Skeletal muscle tissue (tissue), 3 donors: ENCODE measurements at regions not wholly inside any gene's neighbourhood (a gene's known extent, or its start where the extent isn't known, plus 50 kb on each side); places are given as distances from the start of the nearest gene placed in this dataset.

Experiments used
- H3K27ac ChIP-seq: one replicate; pipeline ENCODE4 v1.7.0; 2013; ENCODE audit warnings: mild to moderate bottlenecking, low read depth, low read length, inconsistent platforms
- H3K27me3 ChIP-seq, 3 donors: one replicate each; pipeline ENCODE4 v1.7.0; 2013; ENCODE audit warnings: low read length in 3 of 3; ENCODE audit not compliant: control insufficient read depth in 3 of 3, insufficient read depth in 3 of 3
- H3K36me3 ChIP-seq, 3 donors: one replicate each; pipeline ENCODE4 v1.7.0; 2013; ENCODE audit warnings: low read length in 3 of 3; ENCODE audit not compliant: control insufficient read depth in 3 of 3, insufficient read depth in 3 of 3
- H3K4me1 ChIP-seq, 3 donors: one replicate each; pipeline ENCODE4 v1.7.0; 2013; ENCODE audit warnings: low read length in 3 of 3, mild to moderate bottlenecking in 3 of 3; ENCODE audit not compliant: control insufficient read depth in 3 of 3, insufficient read depth in 3 of 3
- H3K4me3 ChIP-seq, 3 donors: one replicate each; pipeline ENCODE4 v1.7.0; 2013; ENCODE audit warnings: low read length in 3 of 3
- H3K9ac ChIP-seq, 3 donors: one replicate each; pipeline ENCODE4 v1.7.0; 2013; ENCODE audit warnings: low read length in 3 of 3, mild to moderate bottlenecking in 3 of 3, moderate library complexity in 2 of 3, low read depth in 1 of 3
- H3K9me3 ChIP-seq, 3 donors: one replicate each; pipeline ENCODE4 v1.7.0; 2013; ENCODE audit warnings: low read length in 3 of 3; ENCODE audit not compliant: control insufficient read depth in 3 of 3
- donor health status: Osteomylitis.

DNA sequence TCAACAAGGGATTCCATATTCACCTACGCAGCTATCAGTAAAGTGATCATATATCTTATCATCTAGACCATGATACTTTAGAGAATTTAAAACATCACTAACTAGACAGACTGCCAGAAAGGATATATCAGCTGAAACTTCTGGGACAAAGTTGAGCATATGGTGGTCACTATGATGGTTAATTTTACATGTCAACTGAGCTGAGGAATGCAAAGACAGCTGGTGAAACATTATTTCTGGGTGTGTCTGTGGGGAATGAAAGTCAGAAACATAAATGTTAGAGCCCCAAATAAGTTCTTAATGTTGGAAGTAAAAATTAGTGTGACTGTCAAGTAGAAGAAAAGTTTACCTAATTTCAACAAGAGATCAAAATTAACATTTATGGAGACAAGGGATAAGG is 440.0 kb upstream of the IRAK1BP1 start:
- no peaks in the 10 kb centered on the region for H3K27me3 ChIP-seq
- H3K27ac ChIP-seq: no peak overlapping the region
- no peak overlapping the region for H3K4me3 ChIP-seq
- no peak overlapping the region for H3K9ac ChIP-seq
- H3K9me3 ChIP-seq: peaks cover 0 to 2% (median 0%) of the 10 kb centered on the region in 3 donors
- no peaks in the 10 kb centered on the region for H3K36me3 ChIP-seq
- H3K4me1 ChIP-seq: no peaks in the 10 kb centered on the region

DNA sequence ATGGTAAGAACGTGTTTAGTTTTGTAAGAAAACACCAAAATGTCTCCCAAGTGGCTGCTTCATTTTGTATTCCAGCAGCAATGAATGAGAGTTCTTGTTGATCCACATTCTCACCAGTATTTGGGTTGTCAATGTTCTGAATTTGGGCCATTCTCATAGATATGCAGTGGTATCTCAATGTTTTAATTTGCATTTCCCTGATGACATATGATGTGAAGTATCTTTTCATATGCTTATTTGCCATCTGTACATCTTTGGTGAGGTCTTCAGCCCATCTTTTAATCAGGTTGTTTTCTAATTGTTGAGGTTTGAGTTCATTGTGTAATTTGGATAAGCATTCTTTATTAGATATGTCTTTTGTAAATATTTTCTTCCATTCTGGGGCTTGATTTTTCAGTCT is 436.8 kb upstream of the IRAK1BP1 start:
- Histone ChIP-seq H3K27me3 (no peaks in the 10 kb centered on the region), H3K4me1 (no peaks in the 10 kb centered on the region), H3K9me3 (no peaks in the 10 kb centered on the region), H3K9ac (no peak overlapping the region), H3K4me3 (no peak overlapping the region), H3K36me3 (no peaks in the 10 kb centered on the region), H3K27ac (no peak overlapping the region)

DNA sequence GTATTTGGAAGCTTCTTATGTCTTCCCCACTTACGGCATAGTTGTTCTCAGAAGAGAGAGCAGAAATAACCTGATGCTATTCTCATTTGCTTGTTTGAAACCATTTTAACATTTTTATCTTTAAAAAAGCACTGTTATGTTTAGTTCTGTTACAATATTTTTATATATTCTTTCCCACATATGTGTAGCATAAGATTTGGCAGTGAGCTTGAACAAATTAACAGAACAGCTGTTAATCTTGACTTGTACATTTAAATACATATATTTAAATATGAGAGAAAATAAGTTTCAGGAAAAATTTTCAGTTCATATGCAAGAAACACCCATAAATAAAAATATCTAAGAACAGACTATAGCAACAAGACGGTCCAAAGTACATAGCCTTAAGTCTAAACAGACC is 431.7 kb upstream of the IRAK1BP1 start:
- Histone ChIP-seq H3K27me3 (no peaks in the 10 kb centered on the region), H3K4me3 (no peak overlapping the region), H3K9me3 (no peaks in the 10 kb centered on the region)

DNA sequence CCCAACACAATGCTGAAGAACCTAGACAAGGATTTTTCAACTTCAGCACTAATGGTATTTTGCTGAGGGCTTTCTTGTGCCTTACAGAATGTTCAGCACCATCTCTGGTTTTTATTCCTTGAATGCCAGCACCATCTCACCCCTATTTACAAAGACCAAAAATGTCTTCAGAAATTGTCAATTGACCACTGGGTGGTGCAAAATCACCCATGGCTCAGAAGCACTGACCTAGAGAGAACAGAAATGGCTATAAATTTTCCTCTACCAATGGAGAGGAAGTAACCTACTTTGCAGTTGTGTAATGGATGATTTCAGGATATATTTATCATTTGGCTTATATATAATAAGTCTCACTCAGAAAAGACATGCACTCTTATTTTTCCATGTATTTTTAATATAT is 431.0 kb upstream of the IRAK1BP1 start:
- no peak overlapping the region for H3K9ac ChIP-seq
- no peak overlapping the region for H3K27ac ChIP-seq
- H3K36me3 ChIP-seq: no peaks in the 10 kb centered on the region
- H3K4me3 ChIP-seq: no peak overlapping the region
- no peaks in the 10 kb centered on the region for H3K4me1 ChIP-seq
- H3K9me3 ChIP-seq: no peaks in the 10 kb centered on the region
- no peaks in the 10 kb centered on the region for H3K27me3 ChIP-seq

More for the DNA sequence above, 431.7 kb upstream of the IRAK1BP1 start:
- no peak overlapping the region for H3K27ac ChIP-seq
- H3K4me1 ChIP-seq: no peaks in the 10 kb centered on the region
- no peak overlapping the region for H3K9ac ChIP-seq
- no peaks in the 10 kb centered on the region for H3K36me3 ChIP-seq

DNA sequence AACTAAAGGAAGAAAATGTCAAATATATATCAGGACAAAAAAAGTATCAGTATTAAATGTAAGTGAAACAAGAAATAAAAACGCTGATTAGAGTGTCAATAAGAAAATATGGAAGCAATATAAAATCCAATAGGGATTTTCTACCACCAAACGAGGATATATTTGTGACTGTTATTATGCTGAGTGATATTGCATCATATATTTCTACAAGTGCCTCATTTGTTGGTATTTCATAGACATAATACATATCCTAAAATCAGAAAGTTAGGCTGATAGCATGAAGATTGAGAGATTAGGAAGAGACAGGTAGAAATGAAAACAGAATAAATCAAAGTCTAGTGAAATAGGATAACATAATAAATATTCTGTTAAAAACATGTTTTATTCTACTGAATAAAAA is 429.2 kb upstream of the IRAK1BP1 start:
- Histone ChIP-seq H3K9me3 (no peaks in the 10 kb centered on the region), H3K27ac (no peak overlapping the region), H3K4me3 (no peak overlapping the region), H3K27me3 (no peaks in the 10 kb centered on the region), H3K4me1 (no peaks in the 10 kb centered on the region), H3K9ac (no peak overlapping the region), H3K36me3 (no peaks in the 10 kb centered on the region)

DNA sequence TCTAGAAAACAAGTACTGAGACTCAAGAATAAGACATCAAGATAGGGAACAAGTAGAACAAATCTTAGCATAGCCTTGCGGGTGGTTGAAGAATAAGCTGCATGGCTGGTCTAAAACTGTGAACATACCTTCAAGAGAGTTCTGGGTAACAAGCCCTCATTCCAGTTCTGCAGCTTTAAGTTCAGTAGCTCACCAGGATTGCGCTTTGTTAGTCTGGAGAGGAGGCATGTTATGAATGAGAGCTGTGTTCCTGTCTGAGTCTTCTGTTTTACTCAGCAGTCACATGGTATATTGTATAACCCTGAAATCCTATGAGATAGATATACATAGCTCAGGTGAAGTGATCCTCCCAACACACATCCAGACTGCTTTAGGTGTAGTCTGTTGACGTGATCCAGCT is 406.6 kb upstream of the IRAK1BP1 start:
- Histone ChIP-seq H3K36me3 (no peaks in the 10 kb centered on the region), H3K4me1 (no peaks in the 10 kb centered on the region), H3K9ac (no peak overlapping the region), H3K9me3 (peaks cover 0 to 2% (median 0%) of the 10 kb centered on the region in 3 donors), H3K4me3 (no peak overlapping the region), H3K27ac (no peak overlapping the region), H3K27me3 (no peaks in the 10 kb centered on the region)

DNA sequence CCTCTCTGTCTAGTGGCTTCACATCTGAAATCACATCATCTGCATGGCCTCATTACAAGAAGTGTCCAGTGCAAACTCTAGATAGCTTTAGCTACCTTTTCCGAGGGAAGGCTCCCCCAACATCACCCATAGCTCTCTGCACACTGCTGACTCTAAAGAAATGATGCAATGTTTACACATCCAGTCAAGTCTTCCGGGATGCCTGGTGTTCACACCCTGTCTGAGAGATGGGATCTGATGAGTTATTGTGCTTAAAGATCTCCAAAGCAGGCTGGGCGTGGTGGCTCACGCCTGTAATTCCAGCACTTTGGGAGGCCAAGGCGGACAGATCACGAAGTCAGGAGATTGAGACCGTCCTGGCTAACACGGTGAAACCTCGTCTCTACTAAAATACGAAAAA is 404.6 kb upstream of the IRAK1BP1 start:
- no peaks in the 10 kb centered on the region for H3K36me3 ChIP-seq
- H3K4me1 ChIP-seq: no peaks in the 10 kb centered on the region
- H3K27me3 ChIP-seq: no peaks in the 10 kb centered on the region
- H3K4me3 ChIP-seq: no peak overlapping the region
- no peak overlapping the region for H3K9ac ChIP-seq
- no peak overlapping the region for H3K27ac ChIP-seq
- peaks cover 0 to 2% (median 0%) of the 10 kb centered on the region in 3 donors for H3K9me3 ChIP-seq

DNA sequence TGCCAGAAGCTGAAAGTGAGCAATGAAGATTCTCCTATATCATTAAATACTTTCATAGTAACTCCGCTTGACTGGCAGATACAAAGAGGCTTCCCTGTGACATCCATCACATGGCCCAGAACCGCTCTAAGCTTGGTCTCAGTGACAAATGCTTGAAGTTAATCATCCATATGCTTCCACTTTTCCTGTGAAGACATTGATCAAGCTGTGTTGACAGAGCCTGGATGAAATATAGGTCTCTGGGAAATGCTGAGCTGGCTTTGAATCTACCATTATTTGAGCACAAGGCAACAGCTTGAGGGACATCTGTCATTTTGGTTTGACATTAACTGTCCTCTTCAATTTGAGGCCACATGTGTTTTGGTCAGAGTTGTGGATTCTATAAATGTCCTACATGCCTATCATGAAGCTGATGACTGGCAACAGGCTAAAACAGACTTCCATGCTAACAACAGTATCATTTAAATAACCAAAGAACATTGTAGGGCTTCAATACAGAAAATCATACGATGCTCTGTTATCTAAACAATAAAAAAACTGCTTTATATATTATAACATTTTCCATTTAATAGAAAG is 402.2 kb upstream of the IRAK1BP1 start:
- Histone ChIP-seq H3K9me3 (peaks cover 0 to 2% (median 0%) of the 10 kb centered on the region in 3 donors), H3K27me3 (no peaks in the 10 kb centered on the region), H3K4me1 (no peaks in the 10 kb centered on the region), H3K36me3 (no peaks in the 10 kb centered on the region), H3K9ac (no peak overlapping the region), H3K4me3 (no peak overlapping the region), H3K27ac (no peak overlapping the region)

DNA sequence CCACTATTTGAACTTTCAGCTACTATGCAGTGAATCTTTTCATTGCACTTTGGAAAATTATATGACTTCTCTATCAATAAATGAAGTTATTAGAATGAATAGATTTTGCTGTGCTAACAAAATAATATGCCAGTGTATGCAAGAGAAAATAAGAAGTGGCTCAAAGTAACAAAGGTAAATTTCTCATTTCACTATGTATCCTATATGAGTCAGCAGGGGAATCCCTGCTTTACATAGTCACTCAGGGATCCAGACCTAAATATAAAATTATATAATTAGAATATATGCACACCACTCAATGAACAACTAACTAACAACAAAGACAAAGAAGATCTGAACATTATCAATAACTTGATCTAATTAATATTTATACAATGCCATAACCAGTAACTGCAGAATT is 390.8 kb upstream of the IRAK1BP1 start:
- Histone ChIP-seq H3K4me1 (no peaks in the 10 kb centered on the region), H3K4me3 (no peak overlapping the region), H3K9me3 (no peaks in the 10 kb centered on the region), H3K27ac (no peak overlapping the region), H3K27me3 (no peaks in the 10 kb centered on the region), H3K36me3 (no peaks in the 10 kb centered on the region), H3K9ac (no peak overlapping the region)

DNA sequence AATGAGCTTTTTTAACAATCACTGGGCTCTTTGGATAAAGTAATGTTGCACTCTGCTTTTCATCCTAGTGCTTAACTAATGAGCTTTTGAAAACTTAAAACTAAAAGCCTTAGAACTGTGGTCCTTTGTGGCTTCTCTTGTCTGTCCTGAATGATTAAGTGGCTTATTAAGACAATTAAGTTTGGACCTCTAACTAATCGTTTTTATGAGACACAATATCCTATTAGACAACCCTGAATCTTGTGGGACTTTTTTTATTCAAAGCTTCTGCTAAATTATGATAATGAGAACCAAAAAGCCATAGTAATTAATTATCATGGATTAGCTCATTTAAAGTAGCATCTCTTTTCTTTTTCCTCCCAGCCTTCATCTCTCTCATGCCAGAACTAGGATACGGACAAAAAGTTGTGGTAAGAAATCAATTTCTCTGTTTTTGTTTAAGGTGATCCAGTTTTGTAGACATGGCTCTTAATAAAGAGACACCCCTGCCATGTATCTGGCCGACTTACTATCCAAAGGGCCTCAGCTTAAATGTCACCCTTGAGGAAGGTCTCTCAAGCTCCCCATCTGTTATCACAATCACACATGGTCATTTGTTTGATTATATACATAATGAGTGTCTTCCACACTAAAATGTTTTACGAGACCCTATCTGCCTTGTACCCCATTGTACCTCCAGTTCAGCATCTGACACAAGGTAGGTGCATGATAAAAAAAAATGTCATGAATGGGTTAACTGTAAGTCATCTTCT is 384.4 kb upstream of the IRAK1BP1 start:
- no peaks in the 10 kb centered on the region for H3K27me3 ChIP-seq
- no peaks in the 10 kb centered on the region for H3K9me3 ChIP-seq
- no peaks in the 10 kb centered on the region for H3K36me3 ChIP-seq
- no peaks in the 10 kb centered on the region for H3K4me1 ChIP-seq
- no peak overlapping the region for H3K4me3 ChIP-seq
- no peak overlapping the region for H3K9ac ChIP-seq
- H3K27ac ChIP-seq: no peak overlapping the region
